NCI-H524 treated with DMSO at 0.1 percent for 48 hours (cell line): ENCODE measurements at regions not wholly inside any gene's neighbourhood (a gene's known extent, or its start where the extent isn't known, plus 50 kb on each side); places are given as distances from the start of the nearest gene placed in this dataset.
A peak's percentile ranks its signal among the peaks of the same experiment; 100 is the strongest.
"Not testable (repeated sequence)": the region's sequence is repeated elsewhere in the genome, so short reads cannot be mapped to it uniquely, and the experiment has no call there.

Experiments used
- DNase-seq: peaks from one replicate; lab custom pipeline; 2025; lab: John Stamatoyannopoulos, UW

GRCh38 chr6:57708061-57708460 is 390.6 kb downstream of the PRIM2 start:
- not testable (repeated sequence) for DNase-seq

- DNase-seq, result not testable (repeated sequence)
Measured at GRCh38 chr6:57722546-57722945, 405.1 kb downstream of the PRIM2 start.

- not testable (repeated sequence) for DNase-seq
Measured at GRCh38 chr6:57723815-57724401, 406.5 kb downstream of the PRIM2 start.

GRCh38 chr6:57729407-57729806 is 412.0 kb downstream of the PRIM2 start:
- DNase-seq, result not testable (repeated sequence)

GRCh38 chr6:57730726-57731125 is 413.3 kb downstream of the PRIM2 start:
- DNase-seq, result not testable (repeated sequence)

GRCh38 chr6:57747716-57748115 is 430.3 kb downstream of the PRIM2 start:
- not testable (repeated sequence) for DNase-seq

GRCh38 chr6:57759850-57760249 is 442.4 kb downstream of the PRIM2 start:
- not testable (repeated sequence) for DNase-seq

- DNase-seq, result not testable (repeated sequence)
Measured at GRCh38 chr6:57792720-57793397, 475.4 kb downstream of the PRIM2 start.

GRCh38 chr6:57793398-57793762 is 475.9 kb downstream of the PRIM2 start:
- not testable (repeated sequence) for DNase-seq

- not testable (repeated sequence) for DNase-seq
Measured at GRCh38 chr6:57799703-57800479, 482.5 kb downstream of the PRIM2 start.

- DNase-seq, result not testable (repeated sequence)
Measured at GRCh38 chr6:57808581-57808980, 491.2 kb downstream of the PRIM2 start.

- DNase-seq, result not testable (repeated sequence)
Measured at GRCh38 chr6:57809454-57809853, 492.0 kb downstream of the PRIM2 start.

- DNase-seq, result not testable (repeated sequence)
Measured at GRCh38 chr6:57813271-57814075, 496.0 kb downstream of the PRIM2 start.

GRCh38 chr6:57815826-57816225 is 498.4 kb downstream of the PRIM2 start:
- not testable (repeated sequence) for DNase-seq

- not testable (repeated sequence) for DNase-seq
Measured at GRCh38 chr6:57821325-57821724, 503.9 kb downstream of the PRIM2 start.

GRCh38 chr6:57822448-57822847 is 505.0 kb downstream of the PRIM2 start:
- DNase-seq, result not testable (repeated sequence)

- no peak for DNase-seq
Measured at GRCh38 chr6:57822896-57823358, 505.5 kb downstream of the PRIM2 start.

- not testable (repeated sequence) for DNase-seq
Measured at GRCh38 chr6:57837622-57838209, 520.3 kb downstream of the PRIM2 start.

- not testable (repeated sequence) for DNase-seq
Measured at GRCh38 chr6:57841551-57841950, 524.1 kb downstream of the PRIM2 start.

GRCh38 chr6:57853745-57854407 is 536.4 kb downstream of the PRIM2 start:
- peak; percentile 3 for DNase-seq
